ENCODE measurements at regions not wholly inside any gene's neighbourhood (a gene's known extent, or its start where the extent isn't known, plus 50 kb on each side); places are given as distances from the start of the nearest gene placed in this dataset.

GRCh38 chr9:95605101-95605500 lies 88.3 kb upstream of the PTCH1 start:
- Histone ChIP-seq H3F3A (replicated peaks; ENCODE audit: low read depth) (no peaks in the 10 kb centered on the region), H4K20me1 (replicated peaks; ENCODE audit: insufficient read depth) (no peaks in the 10 kb centered on the region), H3K36me3 (ENCODE audit: insufficient read depth) (no peaks in the 10 kb centered on the region), H3K4me3 (no peak overlapping the region), H3K4me2 (peak overlapping the region; percentile 51; the same call in 1 of the 2 replicates), H3K9me2 (ENCODE audit: insufficient read depth) (0 out of 2 replicates have a peak, but pooled peaks cover 3% of the 10 kb centered on the region), H3K27me3 (ENCODE audit: insufficient read depth) (no peaks in the 10 kb centered on the region), H3K27ac (ENCODE audit: low read depth) (no peak overlapping the region), H2AFZ (no peak overlapping the region), H3K79me2 (replicated peaks; ENCODE audit: insufficient read depth) (no peaks in the 10 kb centered on the region), H3K4me1 (ENCODE audit: insufficient read depth) (no peaks in the 10 kb centered on the region; the same call in 1 of the 2 replicates)
- DNase-seq (ENCODE audit: low spot score) (peak; percentile 80), ATAC-seq (peak; percentile 94)
- Mint-ChIP-seq H3K36me3 (ENCODE audit: low read depth) (no peaks in the 10 kb centered on the region), H3K27me3 (ENCODE audit: insufficient read depth, low read depth, poor library complexity) (peaks cover 3% of the 10 kb centered on the region), H3K4me1 (peaks cover 14% of the 10 kb centered on the region), H3K4me3 (no peak overlapping the region), H3K27ac (no peak overlapping the region), H3K9me3 (no peaks in the 10 kb centered on the region; the same call in 2 of the 3 replicates)
- TF ChIP-seq CREB1 (CRISPR knock-in tag; IDR thresholded peaks at IDR 0.05; ENCODE audit: low read depth): no peak
- no peak for TF ChIP-seq EZH2phosphoT487 (IDR thresholded peaks at IDR 0.05; ENCODE audit: unreplicated experiment)
- TF ChIP-seq ZNF114 (CRISPR knock-in tag; IDR thresholded peaks at IDR 0.05): no peak
- TF ChIP-seq STAT1 (IDR thresholded peaks at IDR 0.05; ENCODE audit: unreplicated experiment): no peak
- TF ChIP-seq ZNF331 (CRISPR knock-in tag; IDR thresholded peaks at IDR 0.05; ENCODE audit: low read depth): no peak
- TF ChIP-seq REST (IDR thresholded peaks at IDR 0.05; ENCODE audit: unreplicated experiment): no peak
- TF ChIP-seq ZNF462 (CRISPR knock-in tag; IDR thresholded peaks at IDR 0.05): no peak
- no peak for TF ChIP-seq NANOG (IDR thresholded peaks at IDR 0.05; ENCODE audit: borderline replicate concordance)
- TF ChIP-seq, protein P1, sequence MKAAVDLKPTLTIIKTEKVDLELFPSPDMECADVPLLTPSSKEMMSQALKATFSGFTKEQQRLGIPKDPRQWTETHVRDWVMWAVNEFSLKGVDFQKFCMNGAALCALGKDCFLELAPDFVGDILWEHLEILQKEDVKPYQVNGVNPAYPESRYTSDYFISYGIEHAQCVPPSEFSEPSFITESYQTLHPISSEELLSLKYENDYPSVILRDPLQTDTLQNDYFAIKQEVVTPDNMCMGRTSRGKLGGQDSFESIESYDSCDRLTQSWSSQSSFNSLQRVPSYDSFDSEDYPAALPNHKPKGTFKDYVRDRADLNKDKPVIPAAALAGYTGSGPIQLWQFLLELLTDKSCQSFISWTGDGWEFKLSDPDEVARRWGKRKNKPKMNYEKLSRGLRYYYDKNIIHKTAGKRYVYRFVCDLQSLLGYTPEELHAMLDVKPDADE (IDR thresholded peaks at IDR 0.05): no peak
- no peak for TF ChIP-seq JUNB (IDR thresholded peaks at IDR 0.05; ENCODE audit: unreplicated experiment)
- TF ChIP-seq, protein P2, sequence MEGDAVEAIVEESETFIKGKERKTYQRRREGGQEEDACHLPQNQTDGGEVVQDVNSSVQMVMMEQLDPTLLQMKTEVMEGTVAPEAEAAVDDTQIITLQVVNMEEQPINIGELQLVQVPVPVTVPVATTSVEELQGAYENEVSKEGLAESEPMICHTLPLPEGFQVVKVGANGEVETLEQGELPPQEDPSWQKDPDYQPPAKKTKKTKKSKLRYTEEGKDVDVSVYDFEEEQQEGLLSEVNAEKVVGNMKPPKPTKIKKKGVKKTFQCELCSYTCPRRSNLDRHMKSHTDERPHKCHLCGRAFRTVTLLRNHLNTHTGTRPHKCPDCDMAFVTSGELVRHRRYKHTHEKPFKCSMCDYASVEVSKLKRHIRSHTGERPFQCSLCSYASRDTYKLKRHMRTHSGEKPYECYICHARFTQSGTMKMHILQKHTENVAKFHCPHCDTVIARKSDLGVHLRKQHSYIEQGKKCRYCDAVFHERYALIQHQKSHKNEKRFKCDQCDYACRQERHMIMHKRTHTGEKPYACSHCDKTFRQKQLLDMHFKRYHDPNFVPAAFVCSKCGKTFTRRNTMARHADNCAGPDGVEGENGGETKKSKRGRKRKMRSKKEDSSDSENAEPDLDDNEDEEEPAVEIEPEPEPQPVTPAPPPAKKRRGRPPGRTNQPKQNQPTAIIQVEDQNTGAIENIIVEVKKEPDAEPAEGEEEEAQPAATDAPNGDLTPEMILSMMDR (conservative IDR thresholded peaks at IDR 0.05; ENCODE audit: low read depth in 2 of 2): no peak
- no peak for TF ChIP-seq EZH2 (IDR thresholded peaks at IDR 0.05; ENCODE audit: low read depth, unreplicated experiment)
- no peak for TF ChIP-seq POLR2AphosphoS5 (IDR thresholded peaks at IDR 0.05; ENCODE audit: low read depth)

Data from GM23338 (cell line).